HG03196 (cell line): ENCODE measurements at regions not wholly inside any gene's neighbourhood (a gene's known extent, or its start where the extent isn't known, plus 50 kb on each side); places are given as distances from the start of the nearest gene placed in this dataset.
A peak's percentile ranks its signal among the peaks of the same experiment; 100 is the strongest.

ENCODE experiments used
- ATAC-seq: cut with Tn5 transposase; IDR thresholded peaks from one replicate; pipeline ENCODE4 v1.9.1; 2021; ENCODE audit not compliant: unreplicated experiment

- no peak for ATAC-seq
Observed at GRCh38 chrX:20350596-20350995, 83.9 kb upstream of the RPS6KA3 start.

GRCh38 chrX:20348139-20348538 lies 81.4 kb upstream of the RPS6KA3 start:
- ATAC-seq, result no peak

- ATAC-seq, result no peak
Observed at GRCh38 chrX:20347481-20347880, 80.8 kb upstream of the RPS6KA3 start.

GRCh38 chrX:20333672-20334071 lies 67.0 kb upstream of the RPS6KA3 start:
- ATAC-seq, result no peak

GRCh38 chrX:20330545-20330944 lies 63.8 kb upstream of the RPS6KA3 start:
- no peak for ATAC-seq

GRCh38 chrX:20329435-20329834 lies 62.7 kb upstream of the RPS6KA3 start:
- ATAC-seq, result no peak

GRCh38 chrX:20325786-20326388 lies 59.2 kb upstream of the RPS6KA3 start:
- ATAC-seq, result no peak

GRCh38 chrX:20322887-20323286 lies 56.2 kb upstream of the RPS6KA3 start:
- no peak for ATAC-seq

GRCh38 chrX:20320461-20321159 lies 53.9 kb upstream of the RPS6KA3 start:
- peak; percentile 93 for ATAC-seq

- no peak for ATAC-seq
Observed at GRCh38 chrX:20319054-20319453, 52.3 kb upstream of the RPS6KA3 start.

- no peak for ATAC-seq
Observed at GRCh38 chrX:20317873-20318272, 51.2 kb upstream of the RPS6KA3 start.
